ENCODE measurements at regions not wholly inside any gene's neighbourhood (a gene's known extent, or its start where the extent isn't known, plus 50 kb on each side); places are given as distances from the start of the nearest gene placed in this dataset.
A peak's percentile ranks its signal among the peaks of the same experiment; 100 is the strongest.

DNA sequence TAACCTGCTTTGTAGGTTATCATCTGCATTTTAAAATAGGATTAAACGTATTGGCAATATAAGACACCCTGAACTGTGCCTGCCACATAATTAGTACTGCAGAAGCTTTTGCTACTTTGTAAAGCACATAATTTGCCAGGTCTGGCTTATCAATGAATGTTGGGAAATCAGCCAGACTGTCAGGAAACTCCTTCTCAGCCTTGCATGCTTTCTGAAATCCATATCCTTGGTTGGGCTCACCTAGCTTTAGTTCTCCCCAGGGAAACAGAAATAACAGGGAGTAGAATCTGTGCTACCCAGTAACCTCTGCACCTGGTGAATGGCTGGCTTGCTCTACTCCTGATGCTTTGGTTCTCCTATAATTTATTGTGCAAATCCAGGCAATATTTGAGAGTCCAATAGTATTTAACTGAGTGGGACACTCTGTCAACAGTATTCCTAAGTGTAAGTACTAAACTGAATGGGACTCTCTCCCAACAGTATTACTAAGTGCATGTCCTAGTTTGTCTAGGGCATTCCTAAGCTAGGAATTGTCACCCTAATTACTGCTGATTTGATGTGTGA lies 354.5 kb downstream of the WDR72 start:
- TF ChIP-seq, protein P1, sequence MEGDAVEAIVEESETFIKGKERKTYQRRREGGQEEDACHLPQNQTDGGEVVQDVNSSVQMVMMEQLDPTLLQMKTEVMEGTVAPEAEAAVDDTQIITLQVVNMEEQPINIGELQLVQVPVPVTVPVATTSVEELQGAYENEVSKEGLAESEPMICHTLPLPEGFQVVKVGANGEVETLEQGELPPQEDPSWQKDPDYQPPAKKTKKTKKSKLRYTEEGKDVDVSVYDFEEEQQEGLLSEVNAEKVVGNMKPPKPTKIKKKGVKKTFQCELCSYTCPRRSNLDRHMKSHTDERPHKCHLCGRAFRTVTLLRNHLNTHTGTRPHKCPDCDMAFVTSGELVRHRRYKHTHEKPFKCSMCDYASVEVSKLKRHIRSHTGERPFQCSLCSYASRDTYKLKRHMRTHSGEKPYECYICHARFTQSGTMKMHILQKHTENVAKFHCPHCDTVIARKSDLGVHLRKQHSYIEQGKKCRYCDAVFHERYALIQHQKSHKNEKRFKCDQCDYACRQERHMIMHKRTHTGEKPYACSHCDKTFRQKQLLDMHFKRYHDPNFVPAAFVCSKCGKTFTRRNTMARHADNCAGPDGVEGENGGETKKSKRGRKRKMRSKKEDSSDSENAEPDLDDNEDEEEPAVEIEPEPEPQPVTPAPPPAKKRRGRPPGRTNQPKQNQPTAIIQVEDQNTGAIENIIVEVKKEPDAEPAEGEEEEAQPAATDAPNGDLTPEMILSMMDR (IDR thresholded peaks at IDR 0.05; ENCODE audit: borderline replicate concordance, control extremely low read depth, extremely low read depth, insufficient read depth, missing control alignments): no peak
- in situ Hi-C loops (cut with MboI; ENCODE audit: low sequenced_read_pairs, unreplicated experiment): no loop called here
- no peak for DNase-seq (ENCODE audit: low spot score)

DNA sequence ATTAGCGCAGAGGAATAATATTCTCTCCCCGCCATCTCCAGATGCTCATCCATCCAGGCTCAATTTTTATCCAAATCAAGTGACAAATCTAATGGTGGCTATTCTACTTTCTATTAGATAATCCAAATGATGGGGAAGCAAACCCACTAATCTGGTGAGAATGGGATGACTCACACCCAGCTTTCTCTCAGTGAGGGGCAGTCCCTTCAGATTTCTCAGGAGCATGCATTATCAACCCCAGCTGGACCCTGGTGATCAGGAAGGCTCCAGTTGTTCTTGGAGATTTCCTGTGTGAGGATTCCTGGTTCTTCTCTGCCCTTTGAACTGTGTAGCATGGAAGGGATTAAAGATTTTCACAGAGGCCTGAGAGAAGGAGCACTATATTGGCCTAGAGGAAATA lies 358.0 kb downstream of the WDR72 start:
- TF ChIP-seq, protein P1 (IDR thresholded peaks at IDR 0.05; ENCODE audit: borderline replicate concordance, control extremely low read depth, extremely low read depth, insufficient read depth, missing control alignments): no peak
- peak; percentile 4 for DNase-seq (ENCODE audit: low spot score)
- in situ Hi-C loops (cut with MboI; ENCODE audit: low sequenced_read_pairs, unreplicated experiment): no loop called here

DNA sequence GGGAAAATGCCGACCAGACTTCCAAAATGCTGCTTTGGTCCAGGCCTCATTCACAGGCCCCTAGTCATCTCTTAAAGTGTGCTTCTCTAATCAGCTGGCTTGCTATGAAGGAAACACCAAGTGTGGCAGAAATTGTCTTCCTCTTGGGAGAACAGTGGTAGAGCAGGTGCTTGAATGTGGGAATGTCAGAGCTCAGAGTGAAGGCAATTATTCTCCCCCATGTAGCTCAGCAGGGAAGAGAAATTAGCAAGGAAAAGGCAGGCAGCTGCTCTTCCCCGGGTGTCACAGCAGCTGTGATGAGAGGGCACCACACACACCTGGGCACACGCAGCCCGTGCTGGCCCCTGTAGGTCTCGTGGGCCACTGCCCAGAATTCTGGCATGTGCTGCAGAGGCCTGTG lies 358.5 kb downstream of the WDR72 start:
- TF ChIP-seq, protein P1 (IDR thresholded peaks at IDR 0.05; ENCODE audit: borderline replicate concordance, control extremely low read depth, extremely low read depth, insufficient read depth, missing control alignments): no peak
- in situ Hi-C loops (cut with MboI; ENCODE audit: low sequenced_read_pairs, unreplicated experiment): no loop called here
- DNase-seq (ENCODE audit: low spot score): no peak

DNA sequence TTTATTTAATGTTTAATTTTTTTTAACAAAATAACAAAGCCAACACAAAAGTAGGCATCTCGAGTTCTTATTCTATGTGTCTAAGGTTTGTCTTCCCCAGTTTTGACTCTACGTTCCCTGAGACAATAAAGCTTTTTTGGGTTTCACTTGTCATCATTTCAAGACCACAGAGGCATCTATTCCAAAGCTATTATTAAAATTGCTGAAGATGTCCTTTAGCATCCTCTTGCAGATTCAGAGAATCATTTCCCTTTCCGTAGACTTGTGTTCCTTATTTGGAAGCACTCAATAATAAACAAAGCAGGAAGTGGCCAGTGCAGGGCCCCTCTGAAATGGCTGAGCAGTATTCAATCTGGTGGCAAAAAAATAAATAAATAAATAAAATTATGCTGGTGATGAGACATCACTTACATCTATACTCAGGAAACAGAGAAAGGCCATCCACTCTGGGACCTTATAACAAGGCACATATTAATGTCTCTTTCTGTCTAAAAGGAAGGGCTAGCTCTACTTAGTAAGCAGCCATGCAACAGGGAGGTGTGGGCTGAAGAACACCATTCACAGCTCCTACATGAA lies 362.3 kb downstream of the WDR72 start:
- TF ChIP-seq, protein P1 (IDR thresholded peaks at IDR 0.05; ENCODE audit: borderline replicate concordance, control extremely low read depth, extremely low read depth, insufficient read depth, missing control alignments): no peak
- in situ Hi-C loops (cut with MboI; ENCODE audit: low sequenced_read_pairs, unreplicated experiment): no loop called here
- DNase-seq (ENCODE audit: low spot score): no peak

DNA sequence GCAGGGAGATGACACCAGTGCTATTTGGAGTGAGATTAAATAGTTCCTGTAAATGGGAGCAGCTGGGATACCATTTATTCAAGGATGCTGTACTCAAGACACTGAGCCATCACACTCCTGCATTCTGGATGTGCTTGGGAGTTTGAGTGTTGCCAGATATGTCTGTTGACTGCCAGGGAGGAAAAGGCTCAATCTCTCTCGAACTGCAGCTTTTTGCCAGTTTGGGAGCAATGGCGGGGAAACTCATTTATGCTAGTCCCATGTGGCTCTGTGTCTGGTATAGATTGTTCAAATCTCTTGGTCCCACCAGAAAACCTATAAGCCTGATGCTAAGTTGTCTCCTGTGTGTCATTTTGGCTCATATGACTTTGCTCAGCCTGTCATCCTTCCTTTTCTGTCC lies 363.6 kb downstream of the WDR72 start:
- DNase-seq (ENCODE audit: low spot score): no peak
- in situ Hi-C loops (cut with MboI; ENCODE audit: low sequenced_read_pairs, unreplicated experiment): no loop called here
- TF ChIP-seq, protein P1 (IDR thresholded peaks at IDR 0.05; ENCODE audit: borderline replicate concordance, control extremely low read depth, extremely low read depth, insufficient read depth, missing control alignments): no peak

DNA sequence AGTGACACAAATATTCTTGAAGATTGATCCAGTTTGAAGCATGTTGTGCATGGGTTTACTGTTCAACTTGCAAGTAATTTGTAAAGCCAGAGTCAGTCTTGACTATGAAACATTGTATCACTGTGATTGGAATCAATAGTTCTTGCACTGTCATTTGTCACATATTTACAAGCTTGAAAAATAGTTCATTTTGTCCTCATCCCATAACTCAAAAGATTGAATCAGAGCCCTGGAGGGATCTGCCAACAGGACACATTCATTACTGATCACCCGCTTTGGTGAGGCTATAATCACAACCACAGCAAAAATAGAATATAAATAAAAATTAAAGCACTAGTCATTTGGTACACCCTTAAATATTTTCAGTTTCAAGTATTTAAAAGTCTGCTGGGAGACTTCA lies 368.9 kb downstream of the WDR72 start:
- DNase-seq (ENCODE audit: low spot score): no peak
- TF ChIP-seq, protein P1 (IDR thresholded peaks at IDR 0.05; ENCODE audit: borderline replicate concordance, control extremely low read depth, extremely low read depth, insufficient read depth, missing control alignments): no peak
- in situ Hi-C loops (cut with MboI; ENCODE audit: low sequenced_read_pairs, unreplicated experiment): no loop called here
